ENCODE measurements at regions not wholly inside any gene's neighbourhood (a gene's known extent, or its start where the extent isn't known, plus 50 kb on each side); places are given as distances from the start of the nearest gene placed in this dataset.

- H2AK9ac ChIP-seq (replicated peaks; ENCODE audit: low read depth, low read length, poor library complexity), result no peak overlapping the region
- TF ChIP-seq CEBPB (IDR thresholded peaks at IDR 0.05; ENCODE audit: low read depth, low read length) (no peak), RFX5 (IDR thresholded peaks at IDR 0.05; ENCODE audit: low read depth, low read length) (no peak), BHLHE40 (IDR thresholded peaks at IDR 0.05; ENCODE audit: low read depth, low read length) (no peak), CTCF (conservative IDR thresholded peaks at IDR 0.05; ENCODE audit: low read depth, low read length) (no peak), SMC3 (IDR thresholded peaks at IDR 0.05; ENCODE audit: low read depth, low read length) (no peak)
- in situ Hi-C loops (cut with MboI; ENCODE audit: low sequenced_read_pairs) (no loop called here), intact Hi-C loops (cut with micrococcal nuclease) (no loop called here), dilution Hi-C loops (cut with HindIII; ENCODE audit: low sequenced_read_pairs, unreplicated experiment) (no loop called here)
- H3K14ac ChIP-seq (replicated peaks; ENCODE audit: low read depth, low read length), result no peak overlapping the region
- H3K9me3 ChIP-seq (ENCODE audit: control insufficient read depth, insufficient read depth, low read length), result peaks cover 3% of the 10 kb centered on the region; the same call in 1 of the 2 replicates
- no peak overlapping the region for H4K8ac ChIP-seq (ENCODE audit: low read depth in 2 of 2, low read length in 2 of 2)
- H2AK5ac ChIP-seq (ENCODE audit: low read depth, low read length), result no peak overlapping the region
- DNase-seq (no peak), ATAC-seq (ENCODE audit: low read depth) (no peak)
- no peak overlapping the region for H3K9ac ChIP-seq (ENCODE audit: low read depth, low read length)
- H3K9me1 ChIP-seq (ENCODE audit: insufficient read depth, low read length), result no peaks in the 10 kb centered on the region
- H3K4me2 ChIP-seq (ENCODE audit: low read depth, low read length), result no peak overlapping the region
- H4K5ac ChIP-seq (ENCODE audit: low read depth, low read length), result no peak overlapping the region
- H4K91ac ChIP-seq (ENCODE audit: insufficient read depth, low read depth, low read length), result no peak overlapping the region
- no peak overlapping the region for H2BK5ac ChIP-seq (ENCODE audit: low read depth, low read length, poor library complexity, severe bottlenecking)
- H2BK15ac ChIP-seq (ENCODE audit: low read depth, low read length), result no peak overlapping the region
- no peak overlapping the region for H3K4ac ChIP-seq (ENCODE audit: low read depth, low read length)
- BruUV-seq (replicated peaks), result no TSS peak
- no peak overlapping the region for H3K23ac ChIP-seq (ENCODE audit: low read depth, low read length)
- ChIA-PET POLR2A (ENCODE audit: unreplicated experiment) (no interaction called here), CTCF (no interaction called here)
- no peak overlapping the region for H2AFZ ChIP-seq (replicated peaks; ENCODE audit: low read length, poor library complexity)
- no peak overlapping the region for H2BK20ac ChIP-seq (ENCODE audit: low read depth, low read length)
- H3K56ac ChIP-seq (ENCODE audit: extremely low read depth, insufficient read depth, low read length), result no peak overlapping the region
- H4K20me1 ChIP-seq (ENCODE audit: insufficient read depth, low read length), result no peaks in the 10 kb centered on the region
- no peak overlapping the region for H3K27ac ChIP-seq (ENCODE audit: insufficient read depth, low read length)
- H3K4me3 ChIP-seq (ENCODE audit: insufficient read depth, low read depth, low read length), result no peak overlapping the region
- H3K18ac ChIP-seq (ENCODE audit: low read depth, low read length), result no peak overlapping the region
- H3K27me3 ChIP-seq (ENCODE audit: control insufficient read depth, insufficient read depth, low read length), result peaks cover 23% of the 10 kb centered on the region
- no peaks in the 10 kb centered on the region for H3K4me1 ChIP-seq (ENCODE audit: control insufficient read depth, insufficient read depth, low read length)
- WGBS, 2 experiments (ENCODE audit: extremely low coverage in 2 of 2, insufficient read length in 1 of 2), result no CpG with 5 or more reads among the region's 2 CpGs
- no peaks in the 10 kb centered on the region for H3K36me3 ChIP-seq (ENCODE audit: control insufficient read depth, insufficient read depth, low read length)
- H2BK120ac ChIP-seq (ENCODE audit: low read depth, low read length), result no peak overlapping the region
- no peaks in the 10 kb centered on the region for H3K79me1 ChIP-seq (ENCODE audit: low read depth in 1 of 2, low read length in 2 of 2)
Measured at GRCh38 chr16:22628994-22629393, 118.3 kb downstream of the NPIPB5 start.
